ENCODE measurements at regions not wholly inside any gene's neighbourhood (a gene's known extent, or its start where the extent isn't known, plus 50 kb on each side); places are given as distances from the start of the nearest gene placed in this dataset.

- TF ChIP-seq CTCF (IDR thresholded peaks at IDR 0.05) (no peak), POLR2AphosphoS5 (IDR thresholded peaks at IDR 0.05) (no peak), POLR2A (IDR thresholded peaks at IDR 0.05) (no peak)
Measured at GRCh38 chrX:122790376-122791095, 393.5 kb upstream of the GRIA3 start.

Data from prostate gland (tissue), 2 donors.